Chondrocyte (in vitro differentiated cells): ENCODE measurements at regions not wholly inside any gene's neighbourhood (a gene's known extent, or its start where the extent isn't known, plus 50 kb on each side); places are given as distances from the start of the nearest gene placed in this dataset.
A peak's percentile ranks its signal among the peaks of the same experiment; 100 is the strongest.

Experiments
- DNase-seq: peaks from one replicate; pipeline ENCODE4 v3.0.0; 2021; ENCODE audit warnings: mixed read lengths, low spot score
- H3K27ac Mint-ChIP-seq: one replicate; pipeline ENCODE4 v1.8.0; 2021; ENCODE audit warnings: mild to moderate bottlenecking, moderate library complexity, mixed read lengths; ENCODE audit not compliant: unreplicated experiment
- H3K27me3 Mint-ChIP-seq: 2 replicates; pipeline ENCODE4 v1.8.0; 2021; ENCODE audit warnings: low read depth, mixed read lengths
- H3K36me3 Mint-ChIP-seq: 2 replicates; pipeline ENCODE4 v1.8.0; 2021; ENCODE audit warnings: low read depth, mixed read lengths
- H3K4me1 Mint-ChIP-seq: 2 replicates; pipeline ENCODE4 v1.8.0; 2021; ENCODE audit warnings: low read depth, mild to moderate bottlenecking, mixed read lengths
- H3K4me3 Mint-ChIP-seq: one replicate; pipeline ENCODE4 v1.8.0; 2021; ENCODE audit warnings: mild to moderate bottlenecking, moderate library complexity, mixed read lengths; ENCODE audit not compliant: unreplicated experiment
- H3K9me3 Mint-ChIP-seq: 2 replicates; pipeline ENCODE4 v1.8.0; 2021; ENCODE audit warnings: low read depth, mixed read lengths
- TF ChIP-seq, protein P1 (sequence below): fragments of 200-600 bp; sonication (generic); IDR thresholded peaks from 2 replicates; pipeline ENCODE4 v1.5.0; 2021; ENCODE audit warnings: antibody characterized with exemption, mild to moderate bottlenecking, moderate library complexity

DNA sequence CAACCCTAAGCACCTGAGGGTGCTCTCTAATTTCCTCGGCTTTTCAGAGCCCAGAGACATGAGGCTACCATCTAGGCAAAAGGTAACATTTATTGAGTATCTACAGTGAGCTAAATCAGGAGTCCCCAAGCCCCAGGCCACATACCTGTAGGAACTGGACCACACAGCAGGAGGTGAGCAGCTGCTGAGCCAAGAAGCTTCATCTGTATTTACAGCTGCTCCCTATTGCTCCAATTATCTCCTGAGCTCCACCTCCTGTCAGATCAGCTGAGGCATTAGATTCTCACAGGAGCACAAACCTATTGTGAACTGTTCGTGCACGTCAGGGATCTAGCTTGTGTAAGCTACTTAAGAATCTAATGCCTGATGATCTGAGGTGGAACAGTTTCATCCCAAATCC lies 70.2 kb downstream of the RND3 start:
- Mint-ChIP-seq H3K36me3 (no peaks in the 10 kb centered on the region), H3K27ac (no peak overlapping the region), H3K4me1 (peaks cover 17% of the 10 kb centered on the region), H3K4me3 (no peak overlapping the region), H3K9me3 (no peaks in the 10 kb centered on the region), H3K27me3 (no peaks in the 10 kb centered on the region)
- TF ChIP-seq, protein P1, sequence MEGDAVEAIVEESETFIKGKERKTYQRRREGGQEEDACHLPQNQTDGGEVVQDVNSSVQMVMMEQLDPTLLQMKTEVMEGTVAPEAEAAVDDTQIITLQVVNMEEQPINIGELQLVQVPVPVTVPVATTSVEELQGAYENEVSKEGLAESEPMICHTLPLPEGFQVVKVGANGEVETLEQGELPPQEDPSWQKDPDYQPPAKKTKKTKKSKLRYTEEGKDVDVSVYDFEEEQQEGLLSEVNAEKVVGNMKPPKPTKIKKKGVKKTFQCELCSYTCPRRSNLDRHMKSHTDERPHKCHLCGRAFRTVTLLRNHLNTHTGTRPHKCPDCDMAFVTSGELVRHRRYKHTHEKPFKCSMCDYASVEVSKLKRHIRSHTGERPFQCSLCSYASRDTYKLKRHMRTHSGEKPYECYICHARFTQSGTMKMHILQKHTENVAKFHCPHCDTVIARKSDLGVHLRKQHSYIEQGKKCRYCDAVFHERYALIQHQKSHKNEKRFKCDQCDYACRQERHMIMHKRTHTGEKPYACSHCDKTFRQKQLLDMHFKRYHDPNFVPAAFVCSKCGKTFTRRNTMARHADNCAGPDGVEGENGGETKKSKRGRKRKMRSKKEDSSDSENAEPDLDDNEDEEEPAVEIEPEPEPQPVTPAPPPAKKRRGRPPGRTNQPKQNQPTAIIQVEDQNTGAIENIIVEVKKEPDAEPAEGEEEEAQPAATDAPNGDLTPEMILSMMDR = no peak
- DNase-seq = no peak

DNA sequence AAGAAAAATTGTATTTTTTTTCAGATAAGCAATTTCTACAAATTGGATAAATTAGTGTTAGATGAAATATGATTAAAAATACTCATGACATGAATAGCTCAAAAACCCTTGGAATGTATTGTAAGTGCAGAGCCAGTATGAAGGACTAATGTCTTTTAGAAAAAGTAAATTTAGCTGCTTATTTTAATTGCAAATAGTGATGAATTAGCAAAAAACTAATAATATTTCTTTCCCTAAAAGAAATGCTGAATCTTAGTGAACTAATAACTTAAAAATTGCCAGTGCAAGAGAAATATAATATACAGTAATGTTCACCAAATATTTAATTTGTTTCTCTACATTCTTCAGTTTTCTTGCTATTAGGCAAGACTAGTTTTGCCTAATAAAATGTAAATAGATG lies 72.4 kb downstream of the RND3 start:
- DNase-seq = no peak
- Mint-ChIP-seq H3K9me3 (no peaks in the 10 kb centered on the region), H3K4me1 (peaks cover 29% of the 10 kb centered on the region), H3K27me3 (no peaks in the 10 kb centered on the region), H3K36me3 (no peaks in the 10 kb centered on the region), H3K27ac (no peak overlapping the region), H3K4me3 (no peak overlapping the region)
- TF ChIP-seq, protein P1 = no peak

DNA sequence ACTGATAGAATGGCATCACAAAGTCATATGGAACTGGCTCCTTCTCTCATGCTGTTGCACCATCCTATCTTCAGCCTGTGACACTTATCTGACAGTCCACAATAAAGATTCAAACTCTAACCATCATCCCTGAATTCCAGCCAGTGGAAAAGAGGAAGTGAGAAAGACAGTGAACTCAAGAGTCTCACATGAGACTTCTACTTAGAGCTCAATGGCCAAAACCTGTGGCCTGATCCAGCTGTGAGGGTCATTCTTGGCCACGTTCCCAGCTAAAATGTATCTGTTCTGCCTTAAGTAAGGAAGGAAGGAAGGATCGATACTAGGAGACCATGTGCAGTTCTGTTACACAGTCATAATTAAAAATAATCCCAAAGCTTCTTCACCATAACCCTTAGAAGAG lies 73.6 kb downstream of the RND3 start:
- no peaks in the 10 kb centered on the region for H3K36me3 Mint-ChIP-seq
- TF ChIP-seq, protein P1 = no peak
- H3K9me3 Mint-ChIP-seq = no peaks in the 10 kb centered on the region
- H3K4me3 Mint-ChIP-seq = no peak overlapping the region
- no peaks in the 10 kb centered on the region for H3K27me3 Mint-ChIP-seq
- H3K4me1 Mint-ChIP-seq = peaks cover 28% of the 10 kb centered on the region
- H3K27ac Mint-ChIP-seq = no peak overlapping the region
- DNase-seq = no peak

DNA sequence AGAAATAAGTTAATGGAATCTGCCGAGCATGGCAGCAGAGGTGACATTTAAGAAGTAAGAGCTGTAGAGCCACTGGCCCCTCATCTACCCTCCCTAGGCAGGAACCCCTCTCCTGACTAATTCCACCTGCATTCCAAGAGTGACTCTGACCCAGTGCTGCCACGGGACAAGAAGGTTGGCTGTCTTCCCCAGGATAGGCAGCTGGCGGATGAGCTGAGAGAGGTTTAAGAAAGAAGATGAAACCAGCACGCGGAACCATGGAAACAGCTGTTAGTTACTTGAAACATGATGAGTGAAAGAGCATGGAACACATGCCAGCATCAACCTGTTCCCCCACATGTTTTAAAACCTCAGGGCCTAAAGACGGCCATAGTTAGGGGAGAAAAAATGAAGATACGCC lies 74.1 kb downstream of the RND3 start:
- Mint-ChIP-seq H3K27me3 (no peaks in the 10 kb centered on the region), H3K4me1 (peaks cover 32% of the 10 kb centered on the region), H3K4me3 (no peak overlapping the region), H3K27ac (no peak overlapping the region), H3K36me3 (no peaks in the 10 kb centered on the region), H3K9me3 (no peaks in the 10 kb centered on the region)
- DNase-seq = no peak
- TF ChIP-seq, protein P1 = no peak

DNA sequence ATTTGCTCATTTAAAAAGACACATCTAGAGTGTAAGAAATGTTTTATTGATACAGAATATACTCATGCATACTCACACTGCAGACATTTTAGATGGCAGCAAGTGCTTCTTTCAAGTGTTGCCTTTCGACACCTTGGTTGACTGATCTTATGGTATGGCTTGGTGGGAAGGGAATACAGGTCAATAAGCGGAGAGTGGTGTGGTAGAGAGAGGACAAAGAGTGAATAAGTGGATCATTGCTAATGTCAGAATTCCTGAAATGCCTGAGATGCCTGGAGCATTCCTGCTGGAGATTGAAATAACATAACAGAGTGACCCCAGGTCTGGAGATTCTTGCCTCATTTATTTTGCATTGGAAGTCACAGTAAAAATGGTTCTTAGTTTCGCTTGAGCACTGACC lies 76.7 kb downstream of the RND3 start:
- H3K36me3 Mint-ChIP-seq = no peaks in the 10 kb centered on the region
- H3K4me3 Mint-ChIP-seq = no peak overlapping the region
- peak overlapping the region; percentile 69 for H3K27ac Mint-ChIP-seq
- no peak for DNase-seq
- TF ChIP-seq, protein P1 = no peak
- H3K4me1 Mint-ChIP-seq = peaks cover 35% of the 10 kb centered on the region
- H3K27me3 Mint-ChIP-seq = no peaks in the 10 kb centered on the region
- no peaks in the 10 kb centered on the region for H3K9me3 Mint-ChIP-seq
